HCT116 (cell line): ENCODE measurements at regions not wholly inside any gene's neighbourhood (a gene's known extent, or its start where the extent isn't known, plus 50 kb on each side); places are given as distances from the start of the nearest gene placed in this dataset.

ENCODE experiments used
- ATAC-seq: fragments of 200-7000 bp; cut with Tn5 transposase; 2 replicates; pipeline ENCODE4 v1.9.1; 2020; ENCODE audit warnings: mild to moderate bottlenecking, moderate library complexity
- BruUV-seq: library from RNA; stranded (reverse); fragments of 400-500 nt; replicated peaks from 2 replicates; lab custom pipeline; 2021; lab: Mats Ljungman, UMichigan
- CTCF ChIA-PET: fragments of 300-600 bp; sonication (Branson Sonifier 250); formaldehyde crosslinking; loops from one replicate; lab custom pipeline; 2021; ENCODE audit warnings: antibody characterized with exemption; lab: Charles Lee
- POLR2A ChIA-PET: fragments of 300-600, 350-600 bp; sonication (Branson Sonifier 250); formaldehyde crosslinking; loops from one replicate; lab custom pipeline; 2021; ENCODE audit warnings: antibody characterized with exemption; lab: Charles Lee
- RAD21 ChIA-PET, 2 experiments: fragments of 300-600 bp; sonication (Branson Sonifier 250); formaldehyde crosslinking; loops; one replicate each; lab custom pipeline; 2023; ENCODE audit warnings: low total read pairs in 2 of 2; ENCODE audit not compliant: uncharacterized antibody in 2 of 2, unreplicated experiment in 2 of 2, low non-redundant PET in 1 of 2; lab: Charles Lee
- DNase-seq: peaks from one replicate; pipeline ENCODE4 v3.0.0-alpha.2; 2010; ENCODE audit warnings: low read depth, low spot score
- H2AFZ ChIP-seq: fragments of 200-600 bp; shearing (Covaris generic), sonication (generic); 2 replicates; pipeline ENCODE4 v1.6.1; 2017; ENCODE audit warnings: low read depth, mixed run types, mixed read lengths, antibody characterized with exemption, low read length; ENCODE audit not compliant: poor library complexity, severe bottlenecking
- H3K27ac ChIP-seq: 2 replicates; pipeline ENCODE4 v1.5.1; 2012; ENCODE audit warnings: low read depth, low read length
- H3K27me3 ChIP-seq: fragments of 200-600 bp; sonication (generic); 2 replicates; pipeline ENCODE4 v1.6.1; 2016; ENCODE audit warnings: mixed run types, low read length, mixed read lengths; ENCODE audit not compliant: insufficient read depth
- H3K36me3 ChIP-seq, 2 experiments: fragments of 200-500 bp in 1 of 2; fragments of 200-600 bp in 1 of 2; sonication (Bioruptor generic) in 1 of 2; sonication (generic) in 1 of 2; 2 replicates each; pipeline versions ENCODE4 v1.5.1 to v1.6.1; 2014 to 2016; ENCODE audit warnings: low read length in 2 of 2, inconsistent platforms in 1 of 2, mixed read lengths in 1 of 2, mixed run types in 1 of 2; ENCODE audit not compliant: insufficient read depth in 2 of 2, control insufficient read depth in 1 of 2
- H3K4me1 ChIP-seq, 2 experiments: fragments of 200-600 bp in 1 of 2; sonication (generic) in 1 of 2; 2 replicates each; pipeline versions ENCODE4 v1.5.1 to v1.6.1; 2012 to 2017; ENCODE audit warnings: low read length in 2 of 2, inconsistent platforms in 1 of 2, mild to moderate bottlenecking in 1 of 2, mixed read lengths in 1 of 2, mixed run types in 1 of 2, moderate library complexity in 1 of 2; ENCODE audit not compliant: insufficient read depth in 2 of 2, control insufficient read depth in 1 of 2
- H3K4me2 ChIP-seq: fragments of 200-600 bp; sonication (generic); 2 replicates; pipeline ENCODE4 v1.6.1; 2017; ENCODE audit warnings: mixed run types, low read length, mixed read lengths
- H3K4me3 ChIP-seq, 2 experiments: fragments of 200-600 bp in 1 of 2; sonication (generic) in 1 of 2; replicated peaks in 1 of 2; 2 replicates each; pipeline ENCODE4 v1.5.1; 2011 to 2016; ENCODE audit warnings: low read length in 2 of 2, control low read depth in 1 of 2, low read depth in 1 of 2, mild to moderate bottlenecking in 1 of 2, mixed read lengths in 1 of 2, mixed run types in 1 of 2
- H3K79me2 ChIP-seq: fragments of 200-600 bp; sonication (generic); 2 replicates; pipeline ENCODE4 v1.6.1; 2017; ENCODE audit warnings: mild to moderate bottlenecking, mixed run types, low read length, moderate library complexity, mixed read lengths; ENCODE audit not compliant: insufficient read depth
- H3K9ac ChIP-seq: fragments of 200-600 bp; sonication (generic); 2 replicates; pipeline ENCODE4 v1.6.1; 2016; ENCODE audit warnings: low read length, mixed read lengths
- H3K9me2 ChIP-seq: fragments of 200-600 bp; sonication (generic), shearing (Covaris generic); 2 replicates; pipeline ENCODE4 v1.6.1; 2017; ENCODE audit warnings: mixed run types, mild to moderate bottlenecking, moderate library complexity; ENCODE audit not compliant: insufficient read depth
- H3K9me3 ChIP-seq, 2 experiments: fragments of 200-500 bp in 1 of 2; fragments of 200-600 bp in 1 of 2; sonication (Bioruptor generic) in 1 of 2; sonication (generic) in 1 of 2; 2 replicates each; pipeline ENCODE4 v1.6.1; 2014 to 2017; ENCODE audit warnings: low read length in 2 of 2, mixed read lengths in 2 of 2, inconsistent platforms in 1 of 2, low read depth in 1 of 2, mild to moderate bottlenecking in 1 of 2, mixed run types in 1 of 2, moderate library complexity in 1 of 2; ENCODE audit not compliant: control insufficient read depth in 1 of 2, insufficient read depth in 1 of 2
- H4K20me1 ChIP-seq: fragments of 200-600 bp; sonication (generic), shearing (Covaris generic); 2 replicates; pipeline ENCODE4 v1.6.1; 2017; ENCODE audit warnings: mixed run types, mild to moderate bottlenecking, moderate library complexity; ENCODE audit not compliant: insufficient read depth
- CBX3 ChIP-seq: IDR thresholded peaks from 2 replicates; pipeline ENCODE4 v1.6.1; 2012; ENCODE audit warnings: low read depth
- CTCF ChIP-seq, 3 experiments: fragments of 200-600 bp in 1 of 3; sonication (generic) in 1 of 3; IDR thresholded peaks in 2 of 3; conservative IDR thresholded peaks in 1 of 3; 2 replicates each; pipeline ENCODE4 v1.5.1; 2012 to 2017; ENCODE audit warnings: low read depth in 2 of 3, low read length in 2 of 3, antibody characterized with exemption in 1 of 3, borderline replicate concordance in 1 of 3, control low read depth in 1 of 3, mild to moderate bottlenecking in 1 of 3, mixed read lengths in 1 of 3, mixed run types in 1 of 3, moderate library complexity in 1 of 3; ENCODE audit not compliant: insufficient read depth in 1 of 3
- ELF1 ChIP-seq: IDR thresholded peaks from 2 replicates; pipeline ENCODE4 v1.6.1; 2012; ENCODE audit warnings: low read depth, borderline replicate concordance
- EZH2 ChIP-seq: fragments of 200-600 bp; sonication (generic); IDR thresholded peaks from 2 replicates; pipeline ENCODE4 v1.6.1; 2017; ENCODE audit warnings: antibody characterized with exemption, mixed run types
- EZH2phosphoT487 ChIP-seq: fragments of 200-600 bp; IDR thresholded peaks from 2 replicates; pipeline ENCODE4 v1.6.1; 2018; ENCODE audit warnings: antibody characterized with exemption, borderline replicate concordance
- FOSL1 ChIP-seq: IDR thresholded peaks from 2 replicates; pipeline ENCODE4 v1.6.1; 2012; ENCODE audit warnings: low read depth
- POLR2A ChIP-seq: IDR thresholded peaks from 2 replicates; pipeline ENCODE4 v1.7.0; 2011; ENCODE audit warnings: borderline replicate concordance; ENCODE audit not compliant: insufficient read depth, insufficient read length; ENCODE audit errors: extremely low read depth
- POLR2AphosphoS5 ChIP-seq: IDR thresholded peaks from 2 replicates; pipeline ENCODE4 v1.6.1; 2011; ENCODE audit warnings: mild to moderate bottlenecking, low read depth, low read length, moderate library complexity
- RAD21 ChIP-seq: IDR thresholded peaks from 2 replicates; pipeline ENCODE4 v1.6.1; 2012; ENCODE audit warnings: low read depth, mild to moderate bottlenecking
- SIN3A ChIP-seq: IDR thresholded peaks from 2 replicates; pipeline ENCODE4 v1.6.1; 2012; ENCODE audit warnings: low read depth
- SP1 ChIP-seq: IDR thresholded peaks from 2 replicates; pipeline ENCODE4 v1.6.1; 2012; ENCODE audit warnings: low read depth
- SRF ChIP-seq: IDR thresholded peaks from 2 replicates; pipeline ENCODE4 v1.6.1; 2012; ENCODE audit warnings: low read depth
- YY1 ChIP-seq: IDR thresholded peaks from 2 replicates; pipeline ENCODE4 v1.6.1; 2011; ENCODE audit warnings: low read length, low read depth, moderate library complexity, mild to moderate bottlenecking; ENCODE audit not compliant: insufficient replicate concordance; ENCODE audit errors: extremely low read depth
- ZBTB33 ChIP-seq: IDR thresholded peaks from 2 replicates; pipeline ENCODE4 v1.6.1; 2011; ENCODE audit warnings: mild to moderate bottlenecking, low read length, moderate library complexity; ENCODE audit not compliant: insufficient replicate concordance; ENCODE audit errors: extremely low read depth
- ZFX ChIP-seq: fragments of 450-650 bp; IDR thresholded peaks from 2 replicates; pipeline ENCODE4 v1.6.1; 2017
- intact Hi-C: fragments of 100-400 bp; cut with micrococcal nuclease; formaldehyde crosslinking; loops from 2 replicates; pipeline ENCODE4 v1.10.0; 2022
- TF ChIP-seq, protein P1 (sequence below): IDR thresholded peaks from 2 replicates; pipeline ENCODE4 v1.6.1; 2012

DNA sequence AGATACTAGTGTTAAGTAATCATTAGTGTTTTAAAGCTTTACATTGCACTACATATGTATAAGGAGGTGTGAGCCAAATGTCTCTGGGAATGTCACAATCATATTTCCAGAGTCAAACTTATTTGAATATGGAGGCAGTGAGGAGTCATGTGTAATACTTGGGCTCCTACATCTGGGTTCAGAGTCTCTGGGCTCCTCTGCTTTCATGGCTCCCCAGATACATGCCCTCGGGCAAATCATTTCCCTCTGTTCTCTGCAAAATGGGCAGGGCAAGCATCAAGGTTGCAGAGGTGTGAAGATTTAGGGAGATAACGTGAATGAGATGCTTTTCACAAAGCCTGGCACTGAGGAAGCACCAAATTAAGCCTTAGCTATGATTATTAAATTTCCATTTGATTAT lies 138.3 kb upstream of the SGK1 start:
- Histone ChIP-seq H3K9ac (no peak overlapping the region), H3K27me3 (no peaks in the 10 kb centered on the region), H3K9me3 (no peaks in the 10 kb centered on the region), H3K4me3 (no peak overlapping the region), H3K4me2 (no peak overlapping the region)
- DNase-seq (no peak), ATAC-seq (no peak)
- RAD21 ChIA-PET, result no interaction called here
- TF ChIP-seq CBX3, result no peak
- TF ChIP-seq FOSL1, result no peak
- no peak for TF ChIP-seq SIN3A
- TF ChIP-seq ZBTB33, result no peak
- TF ChIP-seq, all 23 proteins: peak for 0
- peaks cover 3 to 6% of the 10 kb centered on the region in 2 experiments; a peak in 2 of 4 replicates for H3K4me1 ChIP-seq
- no peak overlapping the region for H3K27ac ChIP-seq
- CTCF ChIA-PET, result no interaction called here
- H4K20me1 ChIP-seq, result no peaks in the 10 kb centered on the region
- no peaks in the 10 kb centered on the region for H3K79me2 ChIP-seq
- no peaks in the 10 kb centered on the region for H3K9me2 ChIP-seq
- H2AFZ ChIP-seq, result no peak overlapping the region
- POLR2A ChIA-PET, result no interaction called here
- H3K36me3 ChIP-seq, result no peaks in the 10 kb centered on the region
- intact Hi-C loops, result no loop called here
- BruUV-seq, result no TSS peak

GRCh38 chr6:134455319-134455718 lies 137.4 kb upstream of the SGK1 start:
- no peak for ATAC-seq
- Histone ChIP-seq H3K4me1 (peaks cover 3 to 6% of the 10 kb centered on the region in 2 experiments; a peak in 2 of 4 replicates), H4K20me1 (no peaks in the 10 kb centered on the region), H3K27ac (no peak overlapping the region), H3K36me3 (no peaks in the 10 kb centered on the region), H2AFZ (no peak overlapping the region), H3K9me2 (no peaks in the 10 kb centered on the region), H3K27me3 (no peaks in the 10 kb centered on the region), H3K4me2 (no peak overlapping the region), H3K9me3 (no peaks in the 10 kb centered on the region), H3K4me3 (no peak overlapping the region), H3K79me2 (no peaks in the 10 kb centered on the region), H3K9ac (no peak overlapping the region)
- ChIA-PET POLR2A (no interaction called here), CTCF (no interaction called here), RAD21 (no interaction called here)
- no peak for DNase-seq
- no TSS peak for BruUV-seq
- intact Hi-C loops, result no loop called here
- TF ChIP-seq EZH2phosphoT487 (no peak), POLR2AphosphoS5 (no peak), SP1 (no peak), ZFX (no peak), POLR2A (no peak), SRF (no peak), YY1 (no peak), RAD21 (no peak), EZH2 (no peak), SIN3A (no peak), FOSL1 (no peak), ZBTB33 (no peak), ELF1 (no peak), CTCF (IDR thresholded peaks at IDR 0.05 in 2 of 3, conservative IDR thresholded peaks at IDR 0.05 in 1 of 3; ENCODE audit: borderline replicate concordance in 1 of 3, insufficient read depth in 1 of 3, low read depth in 2 of 3, low read length in 2 of 3) (no peak)
- TF ChIP-seq, protein P1, sequence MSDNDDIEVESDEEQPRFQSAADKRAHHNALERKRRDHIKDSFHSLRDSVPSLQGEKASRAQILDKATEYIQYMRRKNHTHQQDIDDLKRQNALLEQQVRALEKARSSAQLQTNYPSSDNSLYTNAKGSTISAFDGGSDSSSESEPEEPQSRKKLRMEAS, result no peak
